Mesenchymal stem cell (in vitro differentiated cells and primary cell): ENCODE measurements at regions not wholly inside any gene's neighbourhood (a gene's known extent, or its start where the extent isn't known, plus 50 kb on each side); places are given as distances from the start of the nearest gene placed in this dataset.

Source experiments
- DNase-seq: peaks from one replicate; pipeline ENCODE4 v3.0.0-alpha.2; 2013
- H2AFZ ChIP-seq: one replicate; pipeline ENCODE4 v1.6.1; 2013; ENCODE audit warnings: low read depth, mild to moderate bottlenecking, control low read depth, inconsistent platforms, low read length, moderate library complexity
- H2AK5ac ChIP-seq: 2 replicates; pipeline ENCODE4 v1.6.1; 2013; ENCODE audit warnings: low read length, moderate library complexity, mild to moderate bottlenecking, inconsistent platforms; ENCODE audit not compliant: severe bottlenecking
- H2BK120ac ChIP-seq: one replicate; pipeline ENCODE4 v1.6.1; 2013; ENCODE audit warnings: low read depth, mild to moderate bottlenecking, inconsistent platforms, low read length, moderate library complexity
- H2BK12ac ChIP-seq, 2 experiments: one replicate each; pipeline ENCODE4 v1.6.1; 2013; ENCODE audit warnings: inconsistent platforms in 2 of 2, low read length in 2 of 2, mild to moderate bottlenecking in 2 of 2, moderate library complexity in 2 of 2, control low read depth in 1 of 2
- H2BK15ac ChIP-seq: one replicate; pipeline ENCODE4 v1.6.1; 2013; ENCODE audit warnings: mild to moderate bottlenecking, low read depth, inconsistent platforms; ENCODE audit not compliant: poor library complexity, severe bottlenecking
- H2BK5ac ChIP-seq: 2 replicates; pipeline ENCODE4 v1.6.1; 2013; ENCODE audit warnings: low read depth, mild to moderate bottlenecking, low read length, control low read depth, inconsistent platforms; ENCODE audit not compliant: poor library complexity, severe bottlenecking
- H3K14ac ChIP-seq, 2 experiments: one replicate each; pipeline ENCODE4 v1.6.1; 2013; ENCODE audit warnings: inconsistent platforms in 2 of 2, low read length in 2 of 2, control low read depth in 1 of 2, mild to moderate bottlenecking in 1 of 2, moderate library complexity in 1 of 2
- H3K18ac ChIP-seq, 2 experiments: one replicate each; pipeline ENCODE4 v1.6.1; 2013; ENCODE audit warnings: inconsistent platforms in 2 of 2, low read length in 2 of 2, control low read depth in 1 of 2, low read depth in 1 of 2, mild to moderate bottlenecking in 1 of 2
- H3K23ac ChIP-seq, 2 experiments: one replicate each; pipeline ENCODE4 v1.6.1; 2013; ENCODE audit warnings: inconsistent platforms in 2 of 2, low read length in 2 of 2, mild to moderate bottlenecking in 2 of 2, moderate library complexity in 2 of 2, control low read depth in 1 of 2
- H3K27ac ChIP-seq: 2 replicates; pipeline ENCODE4 v1.5.1; 2013; ENCODE audit warnings: mild to moderate bottlenecking, moderate library complexity, low read length, control low read depth, inconsistent platforms; ENCODE audit not compliant: poor library complexity, severe bottlenecking
- H3K27me3 ChIP-seq, 2 experiments: 2 replicates each; pipeline versions ENCODE4 v1.6.1 to v1.7.0; 2013; ENCODE audit warnings: low read length in 2 of 2, mild to moderate bottlenecking in 2 of 2, moderate library complexity in 2 of 2, control low read depth in 1 of 2, inconsistent platforms in 1 of 2; ENCODE audit not compliant: control insufficient read depth in 1 of 2, insufficient read depth in 1 of 2
- H3K36me3 ChIP-seq, 2 experiments: 2 replicates each; pipeline versions ENCODE4 v1.6.1 to v1.7.0; 2013; ENCODE audit warnings: low read length in 2 of 2, control low read depth in 1 of 2, inconsistent platforms in 1 of 2, low read depth in 1 of 2, mild to moderate bottlenecking in 1 of 2; ENCODE audit not compliant: insufficient read depth in 2 of 2, control insufficient read depth in 1 of 2
- H3K4ac ChIP-seq, 2 experiments: one replicate each; pipeline ENCODE4 v1.6.1; 2013; ENCODE audit warnings: inconsistent platforms in 2 of 2, low read length in 2 of 2, mild to moderate bottlenecking in 2 of 2, moderate library complexity in 2 of 2, control low read depth in 1 of 2, low read depth in 1 of 2
- H3K4me1 ChIP-seq: 2 replicates; pipeline ENCODE4 v1.6.1; 2013; ENCODE audit warnings: low read depth, low read length, control low read depth; ENCODE audit not compliant: control insufficient read depth, insufficient read depth
- H3K4me2 ChIP-seq: 2 replicates; pipeline ENCODE4 v1.6.1; 2013; ENCODE audit warnings: low read length, mild to moderate bottlenecking, inconsistent platforms; ENCODE audit not compliant: poor library complexity, severe bottlenecking
- H3K4me3 ChIP-seq, 2 experiments: 2 replicates each; pipeline versions ENCODE4 v1.5.1 to v1.7.0; 2013; ENCODE audit warnings: low read length in 2 of 2, mild to moderate bottlenecking in 2 of 2, control low read depth in 1 of 2, low read depth in 1 of 2; ENCODE audit not compliant: insufficient read depth in 1 of 2
- H3K79me1 ChIP-seq: replicated peaks from 2 replicates; pipeline ENCODE4 v1.6.1; 2013; ENCODE audit warnings: mild to moderate bottlenecking, control low read depth, low read length, inconsistent platforms; ENCODE audit not compliant: poor library complexity, severe bottlenecking
- H3K9ac ChIP-seq: 2 replicates; pipeline ENCODE4 v1.7.0; 2013; ENCODE audit warnings: mild to moderate bottlenecking, low read length, moderate library complexity
- H3K9me3 ChIP-seq: 2 replicates; pipeline ENCODE4 v1.7.0; 2013; ENCODE audit warnings: mild to moderate bottlenecking, low read length; ENCODE audit not compliant: control insufficient read depth
- H4K8ac ChIP-seq: one replicate; pipeline ENCODE4 v1.6.1; 2013; ENCODE audit warnings: inconsistent platforms, mild to moderate bottlenecking, low read length, moderate library complexity
- H4K91ac ChIP-seq: one replicate; pipeline ENCODE4 v1.6.1; 2013; ENCODE audit warnings: mild to moderate bottlenecking, low read length, inconsistent platforms
- WGBS: methylation state at CpG from one replicate; pipeline ENCODE4 v1.1.7; 2013; ENCODE audit warnings: mixed read lengths; 5-methylcytosine and 5-hydroxymethylcytosine counted together

- no peak overlapping the region for H4K91ac ChIP-seq
- peaks cover 0 to 18% of the 10 kb centered on the region in 2 experiments for H3K27me3 ChIP-seq
- peak overlapping the region in 1 of 2 experiments; percentile 15 for H3K14ac ChIP-seq
- no peak overlapping the region for H2BK5ac ChIP-seq
- WGBS = 92% methylated on average over 4 of the region's 6 CpGs
- H2AK5ac ChIP-seq = no peak overlapping the region
- no peak overlapping the region for H2AFZ ChIP-seq
- no peak overlapping the region for H2BK15ac ChIP-seq
- H3K27ac ChIP-seq = no peak overlapping the region
- no peak overlapping the region for H3K9ac ChIP-seq
- no peaks in the 10 kb centered on the region for H3K36me3 ChIP-seq
- no peak overlapping the region for H3K4me2 ChIP-seq
- no peak overlapping the region for H3K23ac ChIP-seq
- H3K18ac ChIP-seq = peak overlapping the region; percentile 59 to 70
- no peak overlapping the region for H3K4me3 ChIP-seq
- H3K4me1 ChIP-seq = no peaks in the 10 kb centered on the region
- H2BK120ac ChIP-seq = peak overlapping the region; percentile 27
- H3K9me3 ChIP-seq = peaks cover 6% of the 10 kb centered on the region
- DNase-seq = no peak
- H2BK12ac ChIP-seq = peak overlapping the region; percentile 83 to 97
- H4K8ac ChIP-seq = no peak overlapping the region
- peak overlapping the region; percentile 40 for H3K4ac ChIP-seq
- no peaks in the 10 kb centered on the region for H3K79me1 ChIP-seq
These were observed 209.1 kb upstream of the DAAM1 start for GRCh38 chr14:58979325-58979724.

GRCh38 chr14:58981840-58982239 lies 206.6 kb upstream of the DAAM1 start:
- H3K4me3 ChIP-seq = no peak overlapping the region
- H2BK12ac ChIP-seq = no peak overlapping the region
- H3K79me1 ChIP-seq = no peaks in the 10 kb centered on the region
- H3K36me3 ChIP-seq = no peaks in the 10 kb centered on the region
- no peak overlapping the region for H2BK15ac ChIP-seq
- no peak overlapping the region for H2BK5ac ChIP-seq
- no peaks in the 10 kb centered on the region for H3K4me1 ChIP-seq
- H3K9me3 ChIP-seq = no peaks in the 10 kb centered on the region
- H2AK5ac ChIP-seq = no peak overlapping the region
- H3K27ac ChIP-seq = no peak overlapping the region
- H3K18ac ChIP-seq = no peak overlapping the region
- H3K14ac ChIP-seq = no peak overlapping the region
- WGBS = no CpG with 5 or more reads among the region's 1 CpG
- no peak overlapping the region for H2BK120ac ChIP-seq
- no peak overlapping the region for H3K4me2 ChIP-seq
- no peak overlapping the region for H4K8ac ChIP-seq
- H3K23ac ChIP-seq = no peak overlapping the region
- H3K4ac ChIP-seq = no peak overlapping the region
- DNase-seq = no peak
- no peak overlapping the region for H4K91ac ChIP-seq
- peaks cover 0 to 18% of the 10 kb centered on the region in 2 experiments for H3K27me3 ChIP-seq
- no peak overlapping the region for H2AFZ ChIP-seq
- H3K9ac ChIP-seq = no peak overlapping the region

GRCh38 chr14:58985786-58986185 lies 202.7 kb upstream of the DAAM1 start:
- H2BK15ac ChIP-seq = no peak overlapping the region
- H2AK5ac ChIP-seq = no peak overlapping the region
- H3K9me3 ChIP-seq = no peaks in the 10 kb centered on the region
- H3K4me1 ChIP-seq = no peaks in the 10 kb centered on the region
- no peaks in the 10 kb centered on the region for H3K36me3 ChIP-seq
- H2BK120ac ChIP-seq = no peak overlapping the region
- no peak overlapping the region for H3K9ac ChIP-seq
- no peak overlapping the region for H4K8ac ChIP-seq
- no peak for DNase-seq
- H3K79me1 ChIP-seq = no peaks in the 10 kb centered on the region
- no peak overlapping the region for H3K27ac ChIP-seq
- no peak overlapping the region for H4K91ac ChIP-seq
- H2BK5ac ChIP-seq = no peak overlapping the region
- H2AFZ ChIP-seq = no peak overlapping the region
- H3K23ac ChIP-seq = no peak overlapping the region
- no CpG with 5 or more reads among the region's 4 CpGs for WGBS
- no peak overlapping the region for H3K14ac ChIP-seq
- no peak overlapping the region for H2BK12ac ChIP-seq
- no peak overlapping the region for H3K4me2 ChIP-seq
- no peak overlapping the region for H3K18ac ChIP-seq
- H3K27me3 ChIP-seq = no peaks in the 10 kb centered on the region
- no peak overlapping the region for H3K4ac ChIP-seq
- no peak overlapping the region for H3K4me3 ChIP-seq

- no peak for DNase-seq
- H4K91ac ChIP-seq = no peak overlapping the region
- H3K9me3 ChIP-seq = peaks cover 4% of the 10 kb centered on the region
- no peak overlapping the region for H2AK5ac ChIP-seq
- H3K4me3 ChIP-seq = no peak overlapping the region
- no peaks in the 10 kb centered on the region for H3K79me1 ChIP-seq
- no peak overlapping the region for H2BK5ac ChIP-seq
- H3K9ac ChIP-seq = no peak overlapping the region
- H3K27me3 ChIP-seq = peaks cover 0 to 4% of the 10 kb centered on the region in 2 experiments
- no peak overlapping the region for H3K4ac ChIP-seq
- no peaks in the 10 kb centered on the region for H3K36me3 ChIP-seq
- no peak overlapping the region for H4K8ac ChIP-seq
- 87% methylated on average over 3 of the region's 3 CpGs for WGBS
- H3K18ac ChIP-seq = no peak overlapping the region
- H2BK12ac ChIP-seq = no peak overlapping the region
- no peak overlapping the region for H3K14ac ChIP-seq
- no peak overlapping the region for H3K23ac ChIP-seq
- H2AFZ ChIP-seq = no peak overlapping the region
- H2BK15ac ChIP-seq = no peak overlapping the region
- H3K27ac ChIP-seq = no peak overlapping the region
- no peaks in the 10 kb centered on the region for H3K4me1 ChIP-seq
- no peak overlapping the region for H2BK120ac ChIP-seq
- no peak overlapping the region for H3K4me2 ChIP-seq
These were observed 200.9 kb upstream of the DAAM1 start for GRCh38 chr14:58987591-58987990.
